ENCODE measurements at regions not wholly inside any gene's neighbourhood (a gene's known extent, or its start where the extent isn't known, plus 50 kb on each side); places are given as distances from the start of the nearest gene placed in this dataset.
A peak's percentile ranks its signal among the peaks of the same experiment; 100 is the strongest.

- DNase-seq = no peak
Observed at GRCh38 chr6:166747644-166748595, 120.9 kb upstream of the RPS6KA2 start.

GRCh38 chr6:166745801-166746668 is 119.0 kb upstream of the RPS6KA2 start:
- DNase-seq = no peak

GRCh38 chr6:166744223-166745134 is 117.4 kb upstream of the RPS6KA2 start:
- no peak for DNase-seq

GRCh38 chr6:166743406-166744222 is 116.6 kb upstream of the RPS6KA2 start:
- DNase-seq = no peak

- DNase-seq = no peak
Observed at GRCh38 chr6:166742981-166743380, 115.9 kb upstream of the RPS6KA2 start.

GRCh38 chr6:166739976-166740318 is 112.9 kb upstream of the RPS6KA2 start:
- no peak for DNase-seq

GRCh38 chr6:166739117-166739975 is 112.3 kb upstream of the RPS6KA2 start:
- no peak for DNase-seq

GRCh38 chr6:166738386-166739116 is 111.5 kb upstream of the RPS6KA2 start:
- no peak for DNase-seq

- DNase-seq = no peak
Observed at GRCh38 chr6:166737261-166737660, 110.2 kb upstream of the RPS6KA2 start.

GRCh38 chr6:166736634-166737033 is 109.6 kb upstream of the RPS6KA2 start:
- no peak for DNase-seq

- no peak for DNase-seq
Observed at GRCh38 chr6:166733900-166734299, 106.8 kb upstream of the RPS6KA2 start.

- DNase-seq = no peak
Observed at GRCh38 chr6:166729658-166730057, 102.6 kb upstream of the RPS6KA2 start.

GRCh38 chr6:166728884-166729530 is 102.0 kb upstream of the RPS6KA2 start:
- DNase-seq = peak; percentile 20

GRCh38 chr6:166726201-166726600 is 99.2 kb upstream of the RPS6KA2 start:
- no peak for DNase-seq

GRCh38 chr6:166725571-166725970 is 98.5 kb upstream of the RPS6KA2 start:
- no peak for DNase-seq

GRCh38 chr6:166724576-166724975 is 97.5 kb upstream of the RPS6KA2 start:
- no peak for DNase-seq

- DNase-seq = no peak
Observed at GRCh38 chr6:166722785-166723184, 95.7 kb upstream of the RPS6KA2 start.

GRCh38 chr6:166721576-166721975 is 94.5 kb upstream of the RPS6KA2 start:
- no peak for DNase-seq

GRCh38 chr6:166720856-166721255 is 93.8 kb upstream of the RPS6KA2 start:
- DNase-seq = no peak

GRCh38 chr6:166719019-166719418 is 92.0 kb upstream of the RPS6KA2 start:
- DNase-seq = no peak
